ENCODE measurements at regions not wholly inside any gene's neighbourhood (a gene's known extent, or its start where the extent isn't known, plus 50 kb on each side); places are given as distances from the start of the nearest gene placed in this dataset.

DNA sequence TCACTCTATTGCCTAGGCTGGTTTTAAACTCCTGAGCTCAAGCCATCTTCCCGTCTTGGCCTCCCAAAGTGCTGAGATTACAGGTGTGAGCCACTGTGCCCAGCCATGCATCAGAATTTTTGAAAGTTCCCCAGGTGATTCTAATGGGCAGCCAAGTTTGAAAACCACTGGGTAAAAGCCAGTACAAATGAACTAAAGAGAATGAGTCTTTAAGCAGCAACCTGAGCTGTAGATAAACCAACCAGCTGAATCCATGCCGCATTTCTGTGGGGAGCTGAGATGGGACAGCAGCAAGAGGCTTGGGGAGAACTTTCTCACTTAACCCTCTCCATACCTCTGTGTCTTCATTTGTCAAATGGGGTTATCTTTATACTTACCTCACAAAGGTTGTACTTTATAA lies 67.5 kb downstream of the VEGFA start:
- no peak for FAIRE-seq
- Histone ChIP-seq H2AFZ (ENCODE audit: low read depth, low read length) (no peak overlapping the region), H3K27ac (ENCODE audit: extremely low read depth, low read depth, low read length) (no peak overlapping the region), H3K4me3 (no peak overlapping the region), H3K27me3 (ENCODE audit: control insufficient read depth in 2 of 2, insufficient read depth in 2 of 2, low read length in 2 of 2) (peaks cover 8 to 13% of the 10 kb centered on the region in 2 experiments; a peak in 4 of 5 replicates), H4K20me1 (replicated peaks; ENCODE audit: control insufficient read depth, insufficient read depth, low read length) (0 out of 2 replicates have a peak, but pooled peaks cover 7% of the 10 kb centered on the region), H3K4me2 (ENCODE audit: insufficient read depth, low read length) (peak overlapping the region; percentile 17; the same call in 1 of the 2 replicates), H3K79me2 (ENCODE audit: control insufficient read depth, insufficient read depth, low read length) (no peaks in the 10 kb centered on the region), H3K9ac (ENCODE audit: insufficient read depth in 1 of 2, low read depth in 2 of 2, low read length in 2 of 2) (no peak overlapping the region), H3K9me1 (ENCODE audit: control insufficient read depth, insufficient read depth, low read length) (no peaks in the 10 kb centered on the region), H3K4me1 (replicated peaks in 1 of 2; ENCODE audit: control insufficient read depth in 2 of 2, insufficient read depth in 2 of 2, low read length in 2 of 2) (peaks cover 25 to 30% of the 10 kb centered on the region in 2 experiments), H3K36me3 (ENCODE audit: control insufficient read depth, insufficient read depth, low read length) (no peaks in the 10 kb centered on the region), H3K9me3 (replicated peaks; ENCODE audit: control insufficient read depth, insufficient read depth, low read depth, low read length) (no peaks in the 10 kb centered on the region)
- intact Hi-C loops (cut with micrococcal nuclease) = loop anchor here (5.0 to 10.0 kb wide), 3 partner anchors 50 to 240 kb away; no protein-coding TSS in a partner anchor
- in situ Hi-C loops (cut with MboI) = no loop called here
- TF ChIP-seq USF2 (CRISPR knock-in tag; IDR thresholded peaks at IDR 0.05) (no peak), BRD4 (IDR thresholded peaks at IDR 0.05) (no peak), JUNB (CRISPR knock-in tag; conservative IDR thresholded peaks at IDR 0.05) (no peak), ZFP36 (IDR thresholded peaks at IDR 0.05; ENCODE audit: low read depth, low read length, partially characterized antibody) (no peak), ARHGAP35 (IDR thresholded peaks at IDR 0.05; ENCODE audit: partially characterized antibody) (no peak)
- WGBS (ENCODE audit: insufficient coverage, low coverage, missing lambda C conversion rate) = 13% methylated on average over 2 of the region's 2 CpGs
- POLR2A ChIA-PET = interaction anchor here (1.6 to 2.1 kb wide), 3 partner anchors 9 to 134 kb away, joined by 4 to 6 read pairs (median 5); partner anchors contain the start of gene VEGFA
- DNase-seq (ENCODE audit: extremely low read depth in 1 of 4, low spot score in 3 of 4) = no peak
- no TSS peak for BruUV-seq (replicated peaks)
- ATAC-seq = no peak
- CTCF ChIA-PET (ENCODE audit: low intra/inter-chr PET ratio) = interaction anchor here (1.4 kb wide), 1 partner anchor 63 kb away, joined by 4 read pairs; no protein-coding TSS in a partner anchor

Measured in K562 (cell line).